ENCODE measurements at regions not wholly inside any gene's neighbourhood (a gene's known extent, or its start where the extent isn't known, plus 50 kb on each side); places are given as distances from the start of the nearest gene placed in this dataset.

- no peak for TF ChIP-seq ZBTB48 (tag by site-specific recombination; IDR thresholded peaks at IDR 0.05)
- TF ChIP-seq EGR2 (tag by site-specific recombination; IDR thresholded peaks at IDR 0.05; ENCODE audit: low read depth) = no peak
- TF ChIP-seq ZNF391 (tag by site-specific recombination; IDR thresholded peaks at IDR 0.05; ENCODE audit: borderline replicate concordance, low read depth) = no peak
- no peak for TF ChIP-seq ZNF692 (tag by site-specific recombination; IDR thresholded peaks at IDR 0.05)
- TF ChIP-seq MEIS1 (CRISPR knock-in tag; IDR thresholded peaks at IDR 0.05; ENCODE audit: borderline replicate concordance) = no peak
- no peak for TF ChIP-seq GLI2 (tag by site-specific recombination; IDR thresholded peaks at IDR 0.05; ENCODE audit: borderline replicate concordance, low read depth)
- no peak for TF ChIP-seq ZNF560 (tag by site-specific recombination; IDR thresholded peaks at IDR 0.05; ENCODE audit: borderline replicate concordance)
- no peak for TF ChIP-seq YY1 (tag by site-specific recombination; IDR thresholded peaks at IDR 0.05)
- TF ChIP-seq SCRT1 (tag by site-specific recombination; IDR thresholded peaks at IDR 0.05; ENCODE audit: borderline replicate concordance) = no peak
- no peak for TF ChIP-seq ZNF350 (tag by site-specific recombination; IDR thresholded peaks at IDR 0.05)
- TF ChIP-seq PATZ1 (tag by site-specific recombination; IDR thresholded peaks at IDR 0.05) = no peak
- TF ChIP-seq HOXA7 (CRISPR knock-in tag; IDR thresholded peaks at IDR 0.05; ENCODE audit: borderline replicate concordance) = no peak
- no peak for TF ChIP-seq ZNF639 (tag by site-specific recombination; IDR thresholded peaks at IDR 0.05)
- no peak for TF ChIP-seq PRDM6 (tag by site-specific recombination; IDR thresholded peaks at IDR 0.05)
- no peak for TF ChIP-seq ZNF10 (tag by site-specific recombination; IDR thresholded peaks at IDR 0.05)
- H3K36me3 ChIP-seq (ENCODE audit: control insufficient read depth in 2 of 2, insufficient read depth in 1 of 2, low read length in 2 of 2) = no peaks in the 10 kb centered on the region
- no peak overlapping the region for H3K27ac ChIP-seq (ENCODE audit: extremely low read depth, low read depth, low read length)
- ChIA-PET CTCF (no interaction called here), POLR2A (no interaction called here)
- H3K4me3 ChIP-seq (ENCODE audit: low read depth, low read length) = no peak overlapping the region
- H3K9me3 ChIP-seq (ENCODE audit: control insufficient read depth, insufficient read depth, low read depth, low read length) = no peaks in the 10 kb centered on the region
- H3K4me1 ChIP-seq (ENCODE audit: control insufficient read depth, insufficient read depth, low read length) = no peaks in the 10 kb centered on the region
Measured at GRCh38 chr13:39818953-39819352, 163.5 kb downstream of the COG6 start.

GRCh38 chr13:39820606-39821005 is 165.1 kb downstream of the COG6 start:
- Histone ChIP-seq H3K4me3 (ENCODE audit: low read depth, low read length) (no peak overlapping the region), H3K9me3 (ENCODE audit: control insufficient read depth, insufficient read depth, low read depth, low read length) (no peaks in the 10 kb centered on the region), H3K27ac (ENCODE audit: extremely low read depth, low read depth, low read length) (no peak overlapping the region), H3K4me1 (ENCODE audit: control insufficient read depth, insufficient read depth, low read length) (no peaks in the 10 kb centered on the region), H3K36me3 (ENCODE audit: control insufficient read depth in 2 of 2, insufficient read depth in 1 of 2, low read length in 2 of 2) (no peaks in the 10 kb centered on the region)
- CTCF ChIA-PET = interaction anchor here (0.7 kb wide), 1 partner anchor 903 kb away, joined by 3 read pairs; no protein-coding TSS in a partner anchor
- POLR2A ChIA-PET = no interaction called here
- TF ChIP-seq SALL2 (tag by site-specific recombination; IDR thresholded peaks at IDR 0.05; ENCODE audit: borderline replicate concordance) = no peak
- no peak for TF ChIP-seq GLIS1 (tag by site-specific recombination; IDR thresholded peaks at IDR 0.05)
- no peak for TF ChIP-seq ELK4 (IDR thresholded peaks at IDR 0.05; ENCODE audit: borderline replicate concordance, low read depth, low read length)
- TF ChIP-seq ZNF518A (tag by site-specific recombination; conservative IDR thresholded peaks at IDR 0.05; ENCODE audit: low read depth) = no peak
- TF ChIP-seq ZNF26 (tag by site-specific recombination; IDR thresholded peaks at IDR 0.05) = no peak
- no peak for TF ChIP-seq ZNF19 (tag by site-specific recombination; IDR thresholded peaks at IDR 0.05; ENCODE audit: low read depth)
